GM23248 (cell line): ENCODE measurements at regions not wholly inside any gene's neighbourhood (a gene's known extent, or its start where the extent isn't known, plus 50 kb on each side); places are given as distances from the start of the nearest gene placed in this dataset.
"Not testable (repeated sequence)": the region's sequence is repeated elsewhere in the genome, so short reads cannot be mapped to it uniquely, and the experiment has no call there.

Source experiments
- DNase-seq: peaks from one replicate; pipeline ENCODE4 v3.0.0-alpha.2; 2015
- H2AFZ ChIP-seq: fragments of 200-600 bp; sonication (generic); 2 replicates; pipeline ENCODE4 v1.6.1; 2016; ENCODE audit warnings: antibody characterized with exemption
- H3F3A ChIP-seq: fragments of 200-600 bp; sonication (generic); 2 replicates; pipeline ENCODE4 v1.6.1; 2016; ENCODE audit warnings: mild to moderate bottlenecking, antibody characterized with exemption, mixed run types; ENCODE audit not compliant: insufficient read depth
- H3K27ac ChIP-seq: fragments of 200-600 bp; sonication (generic); 2 replicates; pipeline ENCODE4 v1.5.1; 2016; ENCODE audit warnings: mild to moderate bottlenecking
- H3K27me3 ChIP-seq: fragments of 200-600 bp; sonication (generic); replicated peaks from 2 replicates; pipeline ENCODE4 v1.6.1; 2016; ENCODE audit warnings: mild to moderate bottlenecking; ENCODE audit not compliant: insufficient read depth
- H3K36me3 ChIP-seq: fragments of 200-600 bp; sonication (generic); 2 replicates; pipeline ENCODE4 v1.6.1; 2016; ENCODE audit warnings: low read depth, mild to moderate bottlenecking
- H3K4me1 ChIP-seq: fragments of 200-600 bp; sonication (generic); 2 replicates; pipeline ENCODE4 v1.6.1; 2016; ENCODE audit warnings: mild to moderate bottlenecking; ENCODE audit not compliant: insufficient read depth
- H3K4me2 ChIP-seq: fragments of 200-600 bp; sonication (generic); one replicate; pipeline ENCODE4 v1.6.1; 2016; ENCODE audit warnings: mild to moderate bottlenecking; ENCODE audit not compliant: unreplicated experiment
- H3K4me3 ChIP-seq: fragments of 200-600 bp; sonication (generic); 2 replicates; pipeline ENCODE4 v1.5.1; 2016; ENCODE audit warnings: mild to moderate bottlenecking
- H3K79me2 ChIP-seq: fragments of 200-600 bp; sonication (generic); 2 replicates; pipeline ENCODE4 v1.6.1; 2016; ENCODE audit warnings: mild to moderate bottlenecking; ENCODE audit not compliant: insufficient read depth
- H3K9ac ChIP-seq: fragments of 200-600 bp; sonication (generic); 2 replicates; pipeline ENCODE4 v1.6.1; 2016; ENCODE audit warnings: mild to moderate bottlenecking
- H3K9me2 ChIP-seq: fragments of 200-600 bp; sonication (generic); 2 replicates; pipeline ENCODE4 v1.6.1; 2016; ENCODE audit warnings: mixed run types, mild to moderate bottlenecking, moderate library complexity; ENCODE audit not compliant: insufficient read depth
- H3K9me3 ChIP-seq: fragments of 200-600 bp; sonication (generic); one replicate; pipeline ENCODE4 v1.6.1; 2017; ENCODE audit warnings: low read depth
- H4K20me1 ChIP-seq: fragments of 200-600 bp; sonication (generic); 2 replicates; pipeline ENCODE4 v1.6.0; 2016; ENCODE audit not compliant: insufficient read depth
- EZH2 ChIP-seq: fragments of 200-600 bp; sonication (generic); IDR thresholded peaks from 2 replicates; pipeline ENCODE4 v1.6.1; 2018; ENCODE audit warnings: antibody characterized with exemption, mild to moderate bottlenecking; ENCODE audit not compliant: insufficient read depth, poor library complexity, severe bottlenecking
- EZH2phosphoT487 ChIP-seq: fragments of 200-600 bp; sonication (generic); IDR thresholded peaks from 2 replicates; pipeline ENCODE4 v1.6.1; 2018; ENCODE audit warnings: antibody characterized with exemption, moderate library complexity, mild to moderate bottlenecking, low read depth; ENCODE audit not compliant: insufficient read depth
- WGBS, 2 experiments: methylation state at CpG; one replicate each; pipeline ENCODE4 v1.1.6; 2015 to 2017; ENCODE audit warnings: low lambda C conversion rate in 2 of 2, low coverage in 1 of 2; ENCODE audit errors: missing lambda C conversion rate in 2 of 2; 5-methylcytosine and 5-hydroxymethylcytosine counted together
- in situ Hi-C: fragments of 300-500 bp; cut with MboI; formaldehyde crosslinking; loops from 2 replicates; pipeline ENCODE4 v1.15.0; 2020

- Histone ChIP-seq H3K4me3 (no peak overlapping the region), H2AFZ (peak overlapping the region; percentile 25; the same call in 1 of the 2 replicates), H4K20me1 (no peaks in the 10 kb centered on the region), H3K27ac (peak overlapping the region; percentile 78), H3K27me3 (no peaks in the 10 kb centered on the region), H3K4me1 (peaks cover 22% of the 10 kb centered on the region), H3K79me2 (no peaks in the 10 kb centered on the region), H3K36me3 (no peaks in the 10 kb centered on the region), H3K4me2 (peak overlapping the region; percentile 65), H3K9ac (peak overlapping the region; percentile 70; the same call in 1 of the 2 replicates), H3K9me3 (no peaks in the 10 kb centered on the region), H3K9me2 (no peaks in the 10 kb centered on the region), H3F3A (peaks cover 9% of the 10 kb centered on the region)
- in situ Hi-C loops, result no loop called here
- TF ChIP-seq EZH2phosphoT487, result no peak
- no peak for TF ChIP-seq EZH2
- peak; percentile 37 for DNase-seq
Measured at GRCh38 chr6:74256381-74256780, 560.4 kb downstream of the CD109 start.

GRCh38 chr6:74255007-74255406 is 559.0 kb downstream of the CD109 start:
- in situ Hi-C loops, H3K9me2 ChIP-seq, H3K4me3 ChIP-seq, H4K20me1 ChIP-seq, DNase-seq, H3K79me2 ChIP-seq, H3K27me3 ChIP-seq, H3F3A ChIP-seq, H3K36me3 ChIP-seq, H3K4me2 ChIP-seq, H3K9me3 ChIP-seq: not testable (repeated sequence)
- Histone ChIP-seq H3K27ac (peak overlapping the region; percentile 78), H3K4me1 (peaks cover 26% of the 10 kb centered on the region), H3K9ac (peak overlapping the region; percentile 70; the same call in 1 of the 2 replicates), H2AFZ (peak overlapping the region; percentile 83; the same call in 1 of the 2 replicates)
- WGBS, 2 experiments, result 97% methylated on average over 6 to 24 of the region's 24 CpGs

- H3K4me2 ChIP-seq, H3F3A ChIP-seq, H3K9me2 ChIP-seq, H4K20me1 ChIP-seq, H3K36me3 ChIP-seq, H2AFZ ChIP-seq, H3K9me3 ChIP-seq, DNase-seq, in situ Hi-C loops, H3K9ac ChIP-seq, H3K4me3 ChIP-seq, H3K27ac ChIP-seq, H3K79me2 ChIP-seq, H3K27me3 ChIP-seq: not testable (repeated sequence)
- peaks cover 28% of the 10 kb centered on the region for H3K4me1 ChIP-seq
- 93 to 95% methylated on average over 1 of the region's 1 CpG for WGBS, 2 experiments
Measured at GRCh38 chr6:74254147-74254546, 558.1 kb downstream of the CD109 start.

- Histone ChIP-seq H3K27me3 (no peaks in the 10 kb centered on the region), H3K4me2 (no peak overlapping the region)
- WGBS, 2 experiments, result 95 to 98% methylated on average over 2 of the region's 2 CpGs
Measured at GRCh38 chr6:74253261-74253660, 557.3 kb downstream of the CD109 start.

GRCh38 chr6:74250161-74250818 is 554.3 kb downstream of the CD109 start:
- H3K27ac ChIP-seq, result no peak overlapping the region

More at GRCh38 chr6:74253261-74253660, 557.3 kb downstream of the CD109 start:
- H3K4me3 ChIP-seq, result no peak overlapping the region
- peaks cover 31% of the 10 kb centered on the region for H3K4me1 ChIP-seq
- no peaks in the 10 kb centered on the region for H3K9me2 ChIP-seq
- no peaks in the 10 kb centered on the region for H3K9me3 ChIP-seq
- no peaks in the 10 kb centered on the region for H3K79me2 ChIP-seq
- DNase-seq, result no peak
- no peak overlapping the region for H3K9ac ChIP-seq
- H2AFZ ChIP-seq, result no peak overlapping the region
- H3F3A ChIP-seq, result 0 out of 2 replicates have a peak, but pooled peaks cover 7% of the 10 kb centered on the region
- no peak for TF ChIP-seq EZH2
- TF ChIP-seq EZH2phosphoT487, result no peak
- H3K36me3 ChIP-seq, result no peaks in the 10 kb centered on the region
- in situ Hi-C loops, result no loop called here
- no peak overlapping the region for H3K27ac ChIP-seq
- no peaks in the 10 kb centered on the region for H4K20me1 ChIP-seq

More at GRCh38 chr6:74250161-74250818, 554.3 kb downstream of the CD109 start:
- H3K36me3 ChIP-seq, result no peaks in the 10 kb centered on the region
- WGBS, 2 experiments, result 0 to 10% methylated on average over 2 of the region's 2 CpGs
- H3K79me2 ChIP-seq, result no peaks in the 10 kb centered on the region
- TF ChIP-seq EZH2phosphoT487 (no peak), EZH2 (no peak)
- in situ Hi-C loops, result no loop called here
- H2AFZ ChIP-seq, result no peak overlapping the region
- H3K4me3 ChIP-seq, result no peak overlapping the region
- H3K9me2 ChIP-seq, result no peaks in the 10 kb centered on the region
- no peaks in the 10 kb centered on the region for H4K20me1 ChIP-seq
- H3K4me1 ChIP-seq, result peaks cover 19% of the 10 kb centered on the region
- peak; percentile 53 for DNase-seq
- H3K9ac ChIP-seq, result no peak overlapping the region
- 0 out of 2 replicates have a peak, but pooled peaks cover 7% of the 10 kb centered on the region for H3F3A ChIP-seq
- H3K4me2 ChIP-seq, result no peak overlapping the region
- H3K9me3 ChIP-seq, result no peaks in the 10 kb centered on the region
- no peaks in the 10 kb centered on the region for H3K27me3 ChIP-seq
